WTC11 (cell line): ENCODE measurements at regions not wholly inside any gene's neighbourhood (a gene's known extent, or its start where the extent isn't known, plus 50 kb on each side); places are given as distances from the start of the nearest gene placed in this dataset.

Experiments used
- ATAC-seq: fragments of 200-7000 bp; cut with Tn5 transposase; 2 replicates; pipeline ENCODE4 v1.10.0; 2021; ENCODE audit warnings: mild to moderate bottlenecking, moderate library complexity
- CTCF ChIA-PET: fragments of 300-600 bp; sonication (Branson Sonifier 250); formaldehyde crosslinking; loops from one replicate; lab custom pipeline; 2021; ENCODE audit warnings: antibody characterized with exemption; lab: Charles Lee
- POLR2A ChIA-PET: fragments of 350-600 bp; sonication (Branson Sonifier 250); formaldehyde crosslinking; loops from one replicate; lab custom pipeline; 2021; ENCODE audit warnings: antibody characterized with exemption; lab: Charles Lee
- DNase-seq: peaks from one replicate; pipeline ENCODE4 v3.0.0; 2021; ENCODE audit warnings: low spot score
- H3K27ac Mint-ChIP-seq: 2 replicates; pipeline ENCODE4 v1.8.0; 2021; ENCODE audit warnings: mixed read lengths
- H3K27me3 Mint-ChIP-seq: 2 replicates; pipeline ENCODE4 v1.8.0; 2021; ENCODE audit warnings: low read depth, mild to moderate bottlenecking, moderate library complexity, mixed read lengths
- H3K36me3 Mint-ChIP-seq: 2 replicates; pipeline ENCODE4 v1.8.0; 2021; ENCODE audit warnings: mixed read lengths
- H3K4me1 Mint-ChIP-seq: 2 replicates; pipeline ENCODE4 v1.8.0; 2022; ENCODE audit warnings: mixed read lengths
- H3K4me3 Mint-ChIP-seq: 2 replicates; pipeline ENCODE4 v1.8.0; 2021; ENCODE audit warnings: mild to moderate bottlenecking, moderate library complexity, mixed read lengths
- H3K9me3 Mint-ChIP-seq: 2 replicates; pipeline ENCODE4 v1.8.0; 2021; ENCODE audit warnings: mixed read lengths
- CREM ChIP-seq: sonication (generic); formaldehyde crosslinking; IDR thresholded peaks from 2 replicates; pipeline ENCODE4 v1.8.1; 2022; ENCODE audit warnings: mild to moderate bottlenecking, missing genetic modification reagents, moderate library complexity
- ETV6 ChIP-seq: sonication (generic); formaldehyde crosslinking; IDR thresholded peaks from 2 replicates; pipeline ENCODE4 v1.8.1; 2022; ENCODE audit warnings: mild to moderate bottlenecking, missing genetic modification reagents
- FOXJ3 ChIP-seq: sonication (generic); formaldehyde crosslinking; IDR thresholded peaks from 2 replicates; pipeline ENCODE4 v1.9.0; 2021; ENCODE audit warnings: missing genetic modification reagents, mild to moderate bottlenecking, borderline replicate concordance
- FOXP4 ChIP-seq: sonication (generic); formaldehyde crosslinking; IDR thresholded peaks from 2 replicates; pipeline ENCODE4 v1.8.0; 2022; ENCODE audit warnings: mild to moderate bottlenecking, missing genetic modification reagents
- GABPB1 ChIP-seq: sonication (generic); formaldehyde crosslinking; IDR thresholded peaks from 2 replicates; pipeline ENCODE4 v1.8.1; 2023; ENCODE audit warnings: mild to moderate bottlenecking, missing genetic modification reagents
- HMGA2 ChIP-seq: fragments of 250-450 bp; sonication (Bioruptor Pico); IDR thresholded peaks from 2 replicates; pipeline ENCODE4 v1.4.0; 2021; ENCODE audit warnings: mild to moderate bottlenecking, moderate library complexity
- JUN ChIP-seq: sonication (generic); formaldehyde crosslinking; IDR thresholded peaks from 2 replicates; pipeline ENCODE4 v1.8.0; 2023; ENCODE audit warnings: mild to moderate bottlenecking, missing genetic modification reagents
- MXD4 ChIP-seq: fragments of 250-450 bp; sonication (Bioruptor Pico); IDR thresholded peaks from 2 replicates; pipeline ENCODE4 v1.8.0; 2021; ENCODE audit warnings: mild to moderate bottlenecking, moderate library complexity, borderline replicate concordance
- NFATC4 ChIP-seq: fragments of 250-450 bp; sonication (Bioruptor Pico); IDR thresholded peaks from 2 replicates; pipeline ENCODE4 v1.9.0; 2021; ENCODE audit warnings: mild to moderate bottlenecking
- PRRX2 ChIP-seq: fragments of 250-450 bp; sonication (Bioruptor Pico); IDR thresholded peaks from 2 replicates; pipeline ENCODE4 v1.8.0; 2021; ENCODE audit warnings: mild to moderate bottlenecking
- RELA ChIP-seq: sonication (generic); formaldehyde crosslinking; IDR thresholded peaks from 2 replicates; pipeline ENCODE4 v1.8.1; 2022; ENCODE audit warnings: missing genetic modification reagents, mild to moderate bottlenecking, borderline replicate concordance
- TCF7 ChIP-seq: sonication (generic); formaldehyde crosslinking; IDR thresholded peaks from 2 replicates; pipeline ENCODE4 v1.8.0; 2022; ENCODE audit warnings: mild to moderate bottlenecking, low read depth, missing genetic modification reagents, moderate library complexity
- TEAD4 ChIP-seq: sonication (generic); formaldehyde crosslinking; IDR thresholded peaks from 2 replicates; pipeline ENCODE4 v1.8.0; 2022; ENCODE audit warnings: mild to moderate bottlenecking, missing genetic modification reagents
- ZMAT4 ChIP-seq: fragments of 250-450 bp; sonication (Bioruptor Pico); IDR thresholded peaks from 2 replicates; pipeline ENCODE4 v1.9.0; 2021; ENCODE audit warnings: mild to moderate bottlenecking
- ZNF317 ChIP-seq: sonication (generic); formaldehyde crosslinking; IDR thresholded peaks from 2 replicates; pipeline ENCODE4 v1.8.1; 2023; ENCODE audit warnings: low read depth, mild to moderate bottlenecking, moderate library complexity, missing genetic modification reagents, borderline replicate concordance
- TF ChIP-seq, protein P1 (sequence below): sonication (generic); formaldehyde crosslinking; IDR thresholded peaks from 2 replicates; pipeline ENCODE4 v1.8.1; 2022; ENCODE audit warnings: mild to moderate bottlenecking, moderate library complexity, missing genetic modification reagents
- TF ChIP-seq, protein P2 (sequence below): sonication (generic); formaldehyde crosslinking; IDR thresholded peaks from 2 replicates; pipeline ENCODE4 v1.8.0; 2023; ENCODE audit warnings: missing genetic modification reagents
- TF ChIP-seq, protein P3 (sequence below): sonication (generic); formaldehyde crosslinking; IDR thresholded peaks from 2 replicates; pipeline ENCODE4 v1.8.1; 2023; ENCODE audit warnings: mild to moderate bottlenecking, missing genetic modification reagents, borderline replicate concordance

- TF ChIP-seq FOXP4 (no peak), TCF7 (CRISPR knock-in tag) (no peak), CREM (CRISPR knock-in tag) (no peak), NFATC4 (CRISPR knock-in tag) (no peak)
- TF ChIP-seq, protein P1, sequence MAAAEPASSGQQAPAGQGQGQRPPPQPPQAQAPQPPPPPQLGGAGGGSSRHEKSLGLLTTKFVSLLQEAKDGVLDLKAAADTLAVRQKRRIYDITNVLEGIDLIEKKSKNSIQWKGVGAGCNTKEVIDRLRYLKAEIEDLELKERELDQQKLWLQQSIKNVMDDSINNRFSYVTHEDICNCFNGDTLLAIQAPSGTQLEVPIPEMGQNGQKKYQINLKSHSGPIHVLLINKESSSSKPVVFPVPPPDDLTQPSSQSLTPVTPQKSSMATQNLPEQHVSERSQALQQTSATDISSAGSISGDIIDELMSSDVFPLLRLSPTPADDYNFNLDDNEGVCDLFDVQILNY (CRISPR knock-in tag): no peak
- H3K4me3 Mint-ChIP-seq: no peak overlapping the region
- H3K9me3 Mint-ChIP-seq: no peaks in the 10 kb centered on the region
- ChIA-PET CTCF (no interaction called here), POLR2A (no interaction called here)
- no peak overlapping the region for H3K27ac Mint-ChIP-seq
- ATAC-seq (no peak; the same call in 1 of the 2 replicates), DNase-seq (no peak)
- peaks cover 23% of the 10 kb centered on the region for H3K4me1 Mint-ChIP-seq
- H3K27me3 Mint-ChIP-seq: no peaks in the 10 kb centered on the region
- no peaks in the 10 kb centered on the region for H3K36me3 Mint-ChIP-seq
Observed at GRCh38 chr4:134934036-134934808, 732.6 kb upstream of the PABPC4L start.

GRCh38 chr4:134915355-134915754, 713.8 kb upstream of the PABPC4L start:
- CTCF ChIA-PET: interaction anchor here (1.2 kb wide), 1 partner anchor 9 kb away, joined by 3 read pairs; no protein-coding TSS in a partner anchor
- H3K36me3 Mint-ChIP-seq: peaks cover 16% of the 10 kb centered on the region
- H3K9me3 Mint-ChIP-seq: peaks cover 24% of the 10 kb centered on the region
- no peak for TF ChIP-seq MXD4 (CRISPR knock-in tag)
- TF ChIP-seq GABPB1 (CRISPR knock-in tag): no peak
- TF ChIP-seq, protein P2, sequence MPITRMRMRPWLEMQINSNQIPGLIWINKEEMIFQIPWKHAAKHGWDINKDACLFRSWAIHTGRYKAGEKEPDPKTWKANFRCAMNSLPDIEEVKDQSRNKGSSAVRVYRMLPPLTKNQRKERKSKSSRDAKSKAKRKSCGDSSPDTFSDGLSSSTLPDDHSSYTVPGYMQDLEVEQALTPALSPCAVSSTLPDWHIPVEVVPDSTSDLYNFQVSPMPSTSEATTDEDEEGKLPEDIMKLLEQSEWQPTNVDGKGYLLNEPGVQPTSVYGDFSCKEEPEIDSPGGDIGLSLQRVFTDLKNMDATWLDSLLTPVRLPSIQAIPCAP (CRISPR knock-in tag): no peak
- no peak for TF ChIP-seq RELA (CRISPR knock-in tag)
- no peak for TF ChIP-seq PRRX2 (CRISPR knock-in tag)
- no peak for TF ChIP-seq HMGA2 (CRISPR knock-in tag)
- no peak for TF ChIP-seq ZNF317 (CRISPR knock-in tag)
- no peak for TF ChIP-seq FOXJ3
- TF ChIP-seq JUN (CRISPR knock-in tag): no peak
- TF ChIP-seq ZMAT4 (CRISPR knock-in tag): no peak
- TF ChIP-seq, protein P3, sequence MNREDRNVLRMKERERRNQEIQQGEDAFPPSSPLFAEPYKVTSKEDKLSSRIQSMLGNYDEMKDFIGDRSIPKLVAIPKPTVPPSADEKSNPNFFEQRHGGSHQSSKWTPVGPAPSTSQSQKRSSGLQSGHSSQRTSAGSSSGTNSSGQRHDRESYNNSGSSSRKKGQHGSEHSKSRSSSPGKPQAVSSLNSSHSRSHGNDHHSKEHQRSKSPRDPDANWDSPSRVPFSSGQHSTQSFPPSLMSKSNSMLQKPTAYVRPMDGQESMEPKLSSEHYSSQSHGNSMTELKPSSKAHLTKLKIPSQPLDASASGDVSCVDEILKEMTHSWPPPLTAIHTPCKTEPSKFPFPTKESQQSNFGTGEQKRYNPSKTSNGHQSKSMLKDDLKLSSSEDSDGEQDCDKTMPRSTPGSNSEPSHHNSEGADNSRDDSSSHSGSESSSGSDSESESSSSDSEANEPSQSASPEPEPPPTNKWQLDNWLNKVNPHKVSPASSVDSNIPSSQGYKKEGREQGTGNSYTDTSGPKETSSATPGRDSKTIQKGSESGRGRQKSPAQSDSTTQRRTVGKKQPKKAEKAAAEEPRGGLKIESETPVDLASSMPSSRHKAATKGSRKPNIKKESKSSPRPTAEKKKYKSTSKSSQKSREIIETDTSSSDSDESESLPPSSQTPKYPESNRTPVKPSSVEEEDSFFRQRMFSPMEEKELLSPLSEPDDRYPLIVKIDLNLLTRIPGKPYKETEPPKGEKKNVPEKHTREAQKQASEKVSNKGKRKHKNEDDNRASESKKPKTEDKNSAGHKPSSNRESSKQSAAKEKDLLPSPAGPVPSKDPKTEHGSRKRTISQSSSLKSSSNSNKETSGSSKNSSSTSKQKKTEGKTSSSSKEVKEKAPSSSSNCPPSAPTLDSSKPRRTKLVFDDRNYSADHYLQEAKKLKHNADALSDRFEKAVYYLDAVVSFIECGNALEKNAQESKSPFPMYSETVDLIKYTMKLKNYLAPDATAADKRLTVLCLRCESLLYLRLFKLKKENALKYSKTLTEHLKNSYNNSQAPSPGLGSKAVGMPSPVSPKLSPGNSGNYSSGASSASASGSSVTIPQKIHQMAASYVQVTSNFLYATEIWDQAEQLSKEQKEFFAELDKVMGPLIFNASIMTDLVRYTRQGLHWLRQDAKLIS (CRISPR knock-in tag): no peak
- no peak for TF ChIP-seq ETV6 (CRISPR knock-in tag)
- no peak for TF ChIP-seq TEAD4 (CRISPR knock-in tag)
- no peak for TF ChIP-seq TCF7 (CRISPR knock-in tag)
- TF ChIP-seq, all 79 proteins: peak for 0
- H3K27ac Mint-ChIP-seq: no peak overlapping the region
- no peaks in the 10 kb centered on the region for H3K27me3 Mint-ChIP-seq
- ATAC-seq (no peak), DNase-seq (no peak)
- no peak overlapping the region for H3K4me3 Mint-ChIP-seq
- POLR2A ChIA-PET: no interaction called here
- peaks cover 35% of the 10 kb centered on the region for H3K4me1 Mint-ChIP-seq
